OCI-LY3 (cell line): ENCODE measurements at regions not wholly inside any gene's neighbourhood (a gene's known extent, or its start where the extent isn't known, plus 50 kb on each side); places are given as distances from the start of the nearest gene placed in this dataset.

Source experiments
- EZH2phosphoT487 ChIP-seq: fragments of 200-600 bp; shearing (Covaris generic); IDR thresholded peaks from 2 replicates; pipeline ENCODE4 v1.6.1; 2018; ENCODE audit warnings: antibody characterized with exemption, mixed run types, low read depth
- TF ChIP-seq, protein P1 (sequence below): fragments of 200-600, 300-600 bp; sonication (generic); IDR thresholded peaks from 2 replicates; pipeline ENCODE4 v1.5.1; 2014; ENCODE audit warnings: antibody characterized with exemption, low read length, low read depth

DNA sequence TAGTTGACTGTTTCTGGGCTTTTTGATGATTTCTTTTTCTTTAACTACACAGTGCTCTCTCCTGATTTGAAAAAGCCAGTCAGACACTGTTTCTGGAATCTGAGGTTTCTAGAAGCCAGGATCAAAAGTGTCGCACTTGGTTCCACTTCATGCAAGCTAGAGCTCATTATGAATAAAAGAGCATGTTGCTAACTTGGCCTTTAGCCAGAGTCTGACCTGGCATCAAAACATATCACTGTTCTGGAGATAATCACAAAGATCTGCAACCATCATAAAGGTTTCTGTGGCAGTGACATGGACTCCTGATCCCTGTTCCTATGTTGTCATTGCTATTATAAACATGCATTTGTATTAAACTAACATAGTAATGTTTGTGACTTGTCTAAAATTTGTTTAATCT lies 76.1 kb upstream of the MAPRE2 start:
- TF ChIP-seq EZH2phosphoT487 = no peak
- TF ChIP-seq, protein P1, sequence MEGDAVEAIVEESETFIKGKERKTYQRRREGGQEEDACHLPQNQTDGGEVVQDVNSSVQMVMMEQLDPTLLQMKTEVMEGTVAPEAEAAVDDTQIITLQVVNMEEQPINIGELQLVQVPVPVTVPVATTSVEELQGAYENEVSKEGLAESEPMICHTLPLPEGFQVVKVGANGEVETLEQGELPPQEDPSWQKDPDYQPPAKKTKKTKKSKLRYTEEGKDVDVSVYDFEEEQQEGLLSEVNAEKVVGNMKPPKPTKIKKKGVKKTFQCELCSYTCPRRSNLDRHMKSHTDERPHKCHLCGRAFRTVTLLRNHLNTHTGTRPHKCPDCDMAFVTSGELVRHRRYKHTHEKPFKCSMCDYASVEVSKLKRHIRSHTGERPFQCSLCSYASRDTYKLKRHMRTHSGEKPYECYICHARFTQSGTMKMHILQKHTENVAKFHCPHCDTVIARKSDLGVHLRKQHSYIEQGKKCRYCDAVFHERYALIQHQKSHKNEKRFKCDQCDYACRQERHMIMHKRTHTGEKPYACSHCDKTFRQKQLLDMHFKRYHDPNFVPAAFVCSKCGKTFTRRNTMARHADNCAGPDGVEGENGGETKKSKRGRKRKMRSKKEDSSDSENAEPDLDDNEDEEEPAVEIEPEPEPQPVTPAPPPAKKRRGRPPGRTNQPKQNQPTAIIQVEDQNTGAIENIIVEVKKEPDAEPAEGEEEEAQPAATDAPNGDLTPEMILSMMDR = no peak
